Activated naive CD4-positive, alpha-beta T cell treated with anti-CD3 and anti-CD28 coated beads for 36 hours (primary cell): ENCODE measurements at regions not wholly inside any gene's neighbourhood (a gene's known extent, or its start where the extent isn't known, plus 50 kb on each side); places are given as distances from the start of the nearest gene placed in this dataset.
"Not testable (repeated sequence)": the region's sequence is repeated elsewhere in the genome, so short reads cannot be mapped to it uniquely, and the experiment has no call there.

Source experiments
- CTCF ChIA-PET: fragments of 350-600 bp; sonication (Branson Sonifier 250); formaldehyde crosslinking; loops from one replicate; lab custom pipeline; 2021; ENCODE audit warnings: antibody characterized with exemption; lab: Charles Lee
- DNase-seq: peaks from one replicate; pipeline ENCODE4 v3.0.0-alpha.2; 2020
- H3K27ac Mint-ChIP-seq: one replicate; pipeline ENCODE4 v1.8.0; 2021; ENCODE audit warnings: mild to moderate bottlenecking, mixed read lengths
- H3K27me3 Mint-ChIP-seq: one replicate; pipeline ENCODE4 v1.8.0; 2021; ENCODE audit warnings: low read depth, mixed read lengths
- H3K36me3 Mint-ChIP-seq: one replicate; pipeline ENCODE4 v1.8.0; 2021; ENCODE audit warnings: low read depth, mixed read lengths
- H3K4me1 Mint-ChIP-seq: one replicate; pipeline ENCODE4 v1.8.0; 2021; ENCODE audit warnings: low read depth, mixed read lengths
- H3K4me3 Mint-ChIP-seq: one replicate; pipeline ENCODE4 v1.8.0; 2021; ENCODE audit warnings: mild to moderate bottlenecking, moderate library complexity, mixed read lengths
- H3K9me3 Mint-ChIP-seq: one replicate; pipeline ENCODE4 v1.8.0; 2021; ENCODE audit warnings: mixed read lengths
- intact Hi-C: fragments of 100-400 bp; cut with micrococcal nuclease; formaldehyde crosslinking; loops from one replicate; pipeline ENCODE4 v1.15.1; 2023

DNA sequence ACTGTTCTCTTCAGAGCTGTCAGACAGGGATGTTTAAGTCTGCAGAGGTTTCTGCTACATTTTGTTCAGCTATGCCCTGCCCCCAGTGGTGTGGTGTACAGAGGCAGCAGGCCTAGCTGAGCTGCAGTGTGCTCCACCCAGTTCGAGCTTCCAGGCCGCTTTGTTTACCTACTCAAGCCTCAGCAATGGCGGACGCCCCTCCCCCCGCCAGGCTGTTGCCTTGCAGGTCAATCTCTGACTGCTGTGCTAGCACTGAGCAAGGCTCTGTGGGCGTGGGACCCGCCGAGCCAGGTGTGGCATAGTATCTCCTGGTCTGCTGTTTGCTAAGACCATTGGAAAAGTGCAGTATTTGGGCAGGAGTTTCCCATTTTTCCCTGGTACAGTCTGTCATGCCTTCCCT is 1923.1 kb downstream of the LRRC4C start:
- intact Hi-C loops, H3K4me3 Mint-ChIP-seq, H3K27ac Mint-ChIP-seq, H3K27me3 Mint-ChIP-seq, DNase-seq, CTCF ChIA-PET, H3K36me3 Mint-ChIP-seq, H3K4me1 Mint-ChIP-seq: not testable (repeated sequence)
- peaks cover 37% of the 10 kb centered on the region for H3K9me3 Mint-ChIP-seq
